Rectal smooth muscle tissue (tissue), 1 donor: ENCODE measurements at regions not wholly inside any gene's neighbourhood (a gene's known extent, or its start where the extent isn't known, plus 50 kb on each side); places are given as distances from the start of the nearest gene placed in this dataset.
A peak's percentile ranks its signal among the peaks of the same experiment; 100 is the strongest.

Experiments used
- H3K27ac ChIP-seq: one replicate; pipeline ENCODE4 v1.7.0; 2013; ENCODE audit warnings: low read depth, low read length, inconsistent platforms
- H3K27me3 ChIP-seq: one replicate; pipeline ENCODE4 v1.7.0; 2013; ENCODE audit warnings: low read length; ENCODE audit not compliant: control insufficient read depth, insufficient read depth
- H3K36me3 ChIP-seq: one replicate; pipeline ENCODE4 v1.7.0; 2013; ENCODE audit warnings: low read length; ENCODE audit not compliant: control insufficient read depth, insufficient read depth
- H3K4me1 ChIP-seq: one replicate; pipeline ENCODE4 v1.7.0; 2013; ENCODE audit warnings: low read length; ENCODE audit not compliant: control insufficient read depth, insufficient read depth
- H3K4me3 ChIP-seq: one replicate; pipeline ENCODE4 v1.7.0; 2013; ENCODE audit warnings: low read length
- H3K9ac ChIP-seq: one replicate; pipeline ENCODE4 v1.7.0; 2013; ENCODE audit warnings: low read length

DNA sequence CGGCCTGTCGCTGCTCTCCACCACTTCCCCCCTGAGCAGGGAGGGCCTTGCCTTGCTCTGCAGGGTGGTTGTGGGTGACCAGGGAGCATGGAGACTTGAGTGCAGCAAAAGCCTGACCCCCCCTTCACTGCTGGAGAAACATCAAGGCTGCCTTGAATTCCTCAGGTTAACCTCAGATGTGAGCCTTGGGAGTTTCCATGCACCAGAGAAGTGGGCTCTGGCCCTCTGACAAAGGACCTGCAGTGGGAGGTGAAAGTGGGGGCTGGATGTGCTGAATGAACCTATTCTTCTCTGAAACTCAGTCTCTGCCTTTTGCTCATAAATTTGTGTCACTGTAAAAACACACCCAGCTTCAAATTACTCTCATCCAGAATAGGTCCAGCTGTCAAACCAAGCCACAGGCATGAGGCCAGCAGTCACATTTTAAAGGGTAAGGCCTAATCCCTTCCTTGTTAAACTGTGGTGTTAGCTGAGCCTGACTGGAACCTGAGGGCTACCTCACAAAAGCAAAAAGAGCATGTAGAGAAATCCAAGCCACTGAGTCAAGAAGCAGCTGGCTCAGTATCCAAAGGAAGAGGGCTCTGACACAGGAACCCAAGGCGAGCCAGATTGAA is 356.8 kb downstream of the CCSER2 start:
- no peaks in the 10 kb centered on the region for H3K4me1 ChIP-seq
- H3K36me3 ChIP-seq = no peaks in the 10 kb centered on the region
- no peak overlapping the region for H3K27ac ChIP-seq
- no peak overlapping the region for H3K4me3 ChIP-seq
- H3K27me3 ChIP-seq = no peaks in the 10 kb centered on the region
- H3K9ac ChIP-seq = no peak overlapping the region

DNA sequence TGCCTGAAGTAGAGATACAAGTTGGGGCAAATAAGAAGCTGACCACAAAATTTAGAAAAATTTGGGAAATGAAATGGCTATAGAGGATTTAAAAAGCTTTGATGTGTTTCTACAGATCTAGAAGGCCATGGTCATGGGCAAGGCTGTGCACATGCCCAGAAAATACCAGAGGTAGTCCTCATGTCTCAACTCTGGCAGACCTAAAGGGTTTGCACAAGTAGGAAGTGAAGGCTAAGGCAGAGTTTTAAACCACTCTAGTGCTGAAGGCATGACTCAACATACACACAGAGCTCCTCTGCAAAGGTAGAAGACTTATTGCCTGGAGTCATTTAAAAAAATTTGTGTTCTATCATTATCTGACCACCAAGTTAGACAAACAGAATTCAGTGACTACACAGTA is 364.6 kb downstream of the CCSER2 start:
- Histone ChIP-seq H3K4me1 (no peaks in the 10 kb centered on the region), H3K27ac (no peak overlapping the region), H3K27me3 (no peaks in the 10 kb centered on the region)

DNA sequence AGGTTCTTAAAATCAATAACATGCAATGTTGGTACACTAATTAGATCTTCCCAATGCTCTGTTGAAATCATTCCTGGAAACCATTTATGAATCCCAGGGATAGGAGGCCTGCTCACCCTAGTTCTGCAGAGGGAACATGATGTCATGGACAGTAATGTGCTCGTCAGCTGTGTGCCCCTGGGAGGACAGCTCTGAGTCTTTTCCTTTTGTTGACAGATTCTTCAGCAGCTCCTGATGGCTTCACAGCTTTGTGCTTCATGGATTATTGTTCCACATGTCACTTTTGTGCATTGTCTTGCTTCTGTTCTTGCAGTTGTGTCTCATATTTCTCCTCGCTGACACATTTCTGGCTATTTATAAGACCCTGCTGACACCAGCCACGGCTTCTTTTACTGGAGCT is 367.5 kb downstream of the CCSER2 start:
- H3K4me1 ChIP-seq = no peaks in the 10 kb centered on the region
- no peak overlapping the region for H3K27ac ChIP-seq
- no peak overlapping the region for H3K9ac ChIP-seq
- no peaks in the 10 kb centered on the region for H3K36me3 ChIP-seq
- H3K4me3 ChIP-seq = no peak overlapping the region
- no peaks in the 10 kb centered on the region for H3K27me3 ChIP-seq

More for the DNA sequence above, 364.6 kb downstream of the CCSER2 start:
- no peaks in the 10 kb centered on the region for H3K36me3 ChIP-seq
- H3K4me3 ChIP-seq = no peak overlapping the region
- H3K9ac ChIP-seq = no peak overlapping the region

DNA sequence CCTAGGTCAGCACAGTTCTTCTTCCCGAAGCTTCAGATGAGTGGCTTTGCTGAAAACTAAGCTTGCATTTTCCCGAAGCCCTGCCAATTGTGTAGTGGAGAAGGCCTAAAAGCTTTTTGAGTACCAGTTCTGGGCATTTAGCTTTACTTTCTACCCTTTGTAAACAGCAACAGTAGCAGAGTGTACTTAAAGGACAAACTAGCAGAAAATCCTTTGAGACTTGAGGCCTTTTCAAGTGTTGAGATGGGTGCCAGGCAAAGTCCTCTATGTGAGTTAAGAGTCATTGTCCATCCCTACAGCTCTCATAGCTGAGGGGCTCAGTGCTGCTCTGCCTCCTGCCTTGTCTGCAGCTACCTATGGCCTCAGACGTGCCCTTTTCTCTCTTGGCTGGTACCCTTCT is 368.2 kb downstream of the CCSER2 start:
- no peaks in the 10 kb centered on the region for H3K4me1 ChIP-seq
- no peak overlapping the region for H3K4me3 ChIP-seq
- no peaks in the 10 kb centered on the region for H3K27me3 ChIP-seq
- no peak overlapping the region for H3K9ac ChIP-seq
- H3K36me3 ChIP-seq = no peaks in the 10 kb centered on the region
- H3K27ac ChIP-seq = no peak overlapping the region

DNA sequence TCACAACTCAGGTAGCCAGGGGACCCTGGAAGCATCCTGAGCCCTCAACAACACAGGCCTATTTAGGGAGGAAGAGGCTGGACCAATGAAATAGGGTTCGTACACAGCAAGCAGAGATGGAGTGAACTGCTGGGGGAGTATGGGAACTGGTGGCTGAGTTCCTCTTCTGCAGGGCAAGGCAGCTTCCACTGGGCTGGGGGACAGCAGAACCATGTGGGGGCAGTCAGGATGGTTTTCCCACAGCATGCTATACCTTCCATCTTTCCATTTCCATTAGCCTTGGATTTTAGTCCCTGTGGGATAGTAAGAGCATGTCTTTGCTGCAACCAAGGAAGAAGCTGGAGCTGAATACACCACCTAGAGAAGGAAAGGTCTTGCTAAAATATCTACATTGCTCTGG is 370.6 kb downstream of the CCSER2 start:
- H3K9ac ChIP-seq = no peak overlapping the region
- no peaks in the 10 kb centered on the region for H3K27me3 ChIP-seq
- no peak overlapping the region for H3K4me3 ChIP-seq
- no peak overlapping the region for H3K27ac ChIP-seq
- H3K4me1 ChIP-seq = no peaks in the 10 kb centered on the region
- no peaks in the 10 kb centered on the region for H3K36me3 ChIP-seq

DNA sequence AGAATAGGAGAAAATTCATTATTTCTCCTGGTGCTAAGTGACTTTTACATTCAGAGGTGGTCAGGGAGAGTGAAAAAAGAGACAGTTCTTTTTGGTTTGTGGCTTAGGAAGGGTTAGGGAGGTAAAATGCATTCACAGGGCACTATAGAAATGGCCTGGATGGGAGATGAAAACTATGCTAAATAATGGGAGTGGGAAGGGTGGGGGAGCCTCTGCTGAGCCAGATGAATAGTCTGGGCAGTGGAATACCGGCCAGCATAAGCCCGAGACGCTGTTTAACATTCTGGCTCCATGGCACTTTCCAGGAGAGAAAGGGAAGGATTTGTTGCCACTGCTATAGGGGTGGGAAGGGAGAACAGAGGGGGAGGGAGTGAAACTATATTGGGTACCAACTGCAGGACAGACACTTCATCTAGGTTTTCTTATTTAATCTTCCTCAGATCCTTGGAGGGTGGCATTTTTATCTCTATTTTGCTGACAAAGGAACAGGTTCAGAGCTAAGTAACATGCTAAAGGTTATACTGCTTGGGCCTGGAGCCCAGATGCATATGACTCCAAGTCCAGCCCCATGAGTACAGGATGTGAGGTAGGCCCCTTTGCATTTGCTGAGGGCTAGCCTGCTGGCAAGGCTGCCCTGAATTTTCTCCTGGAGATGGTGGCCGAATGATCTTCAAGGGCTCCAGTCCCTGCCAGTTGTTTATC is 372.4 kb downstream of the CCSER2 start:
- Histone ChIP-seq H3K27ac (no peak overlapping the region), H3K4me1 (peaks cover 3% of the 10 kb centered on the region), H3K4me3 (no peak overlapping the region), H3K27me3 (no peaks in the 10 kb centered on the region), H3K9ac (no peak overlapping the region), H3K36me3 (no peaks in the 10 kb centered on the region)

DNA sequence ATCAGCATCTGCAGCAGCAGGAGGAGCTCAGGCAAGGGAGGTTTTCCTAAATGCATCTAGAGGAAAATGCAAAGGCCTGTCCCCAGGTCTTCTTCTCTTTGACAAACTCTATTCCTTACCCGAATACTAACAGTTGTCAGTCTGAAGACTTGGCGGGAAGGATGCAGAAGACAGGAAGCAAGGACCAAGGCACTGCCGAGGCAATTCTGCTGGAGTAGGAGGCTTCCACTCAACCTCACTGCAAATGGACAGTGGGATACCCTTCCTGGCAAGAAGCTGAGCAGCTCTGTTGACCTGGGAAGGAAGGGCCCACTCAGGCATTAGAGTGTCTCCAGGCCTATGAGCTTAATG is 373.0 kb downstream of the CCSER2 start:
- Histone ChIP-seq H3K27ac (no peak overlapping the region), H3K4me1 (peaks cover 4% of the 10 kb centered on the region), H3K36me3 (no peaks in the 10 kb centered on the region), H3K9ac (no peak overlapping the region), H3K4me3 (no peak overlapping the region), H3K27me3 (no peaks in the 10 kb centered on the region)

DNA sequence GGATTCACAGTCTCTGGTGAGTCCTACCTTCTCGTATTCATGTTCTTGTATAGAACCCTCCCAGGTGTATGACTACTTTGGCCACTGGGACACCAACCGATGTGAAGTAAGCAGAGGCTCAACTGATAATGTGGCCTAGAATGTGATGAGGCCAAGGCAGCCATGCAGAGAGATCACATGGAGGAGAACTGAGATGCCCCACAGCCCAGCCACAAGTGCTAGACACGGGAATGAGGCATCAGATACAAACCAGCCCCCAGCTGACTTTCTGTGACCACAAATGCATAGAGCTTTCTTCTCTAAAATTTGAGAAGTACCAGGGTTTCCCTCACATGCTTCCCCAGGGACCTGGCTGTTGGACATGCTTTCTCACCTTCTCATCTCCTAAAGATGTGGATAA is 375.7 kb downstream of the CCSER2 start:
- no peaks in the 10 kb centered on the region for H3K36me3 ChIP-seq
- no peak overlapping the region for H3K4me3 ChIP-seq
- H3K9ac ChIP-seq = no peak overlapping the region
- peaks cover 17% of the 10 kb centered on the region for H3K4me1 ChIP-seq
- no peaks in the 10 kb centered on the region for H3K27me3 ChIP-seq
- H3K27ac ChIP-seq = no peak overlapping the region

DNA sequence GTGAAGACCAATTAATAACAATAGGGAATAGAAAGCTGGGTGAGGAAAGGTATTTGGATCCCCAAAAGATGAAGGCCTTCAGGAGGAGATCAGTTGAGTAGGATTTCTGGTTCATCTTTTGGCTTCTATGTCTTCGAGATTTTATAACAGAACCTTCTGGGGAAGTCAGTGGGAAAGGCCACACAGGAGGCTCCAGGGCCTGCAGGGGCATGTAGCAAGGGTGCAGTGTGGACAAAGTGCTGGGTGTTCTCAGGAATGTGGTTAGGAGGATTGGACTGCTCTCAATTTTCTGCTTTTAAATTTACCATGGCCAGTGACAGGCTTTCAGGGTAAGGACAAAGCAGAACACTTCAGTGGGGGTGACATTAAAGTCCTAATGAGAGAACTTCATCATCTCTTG is 378.0 kb downstream of the CCSER2 start:
- Histone ChIP-seq H3K4me3 (no peak overlapping the region), H3K36me3 (no peaks in the 10 kb centered on the region), H3K27me3 (no peaks in the 10 kb centered on the region), H3K4me1 (peaks cover 17% of the 10 kb centered on the region), H3K27ac (peak overlapping the region; percentile 81), H3K9ac (no peak overlapping the region)

DNA sequence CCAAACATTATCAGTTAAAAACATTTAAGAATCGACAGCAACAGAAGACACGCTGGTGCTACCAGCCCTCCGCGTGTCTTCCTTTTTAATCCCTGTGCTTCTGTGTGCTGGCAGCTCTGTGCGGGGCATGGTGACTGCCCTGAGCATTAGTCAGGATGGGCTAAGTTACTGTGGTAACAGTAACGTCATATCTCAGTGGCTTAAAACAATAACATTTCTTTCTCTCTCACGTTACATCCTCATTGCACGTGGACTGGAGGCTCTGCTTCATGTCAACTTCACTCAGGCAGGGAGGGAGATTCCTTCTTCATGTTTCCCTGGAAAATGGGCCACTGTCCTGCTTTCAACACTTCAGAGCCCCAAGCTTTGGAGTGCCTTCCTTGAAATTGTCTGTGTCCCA is 378.5 kb downstream of the CCSER2 start:
- Histone ChIP-seq H3K4me3 (no peak overlapping the region), H3K27me3 (no peaks in the 10 kb centered on the region), H3K27ac (peak overlapping the region; percentile 81), H3K36me3 (no peaks in the 10 kb centered on the region), H3K4me1 (peaks cover 17% of the 10 kb centered on the region), H3K9ac (no peak overlapping the region)

DNA sequence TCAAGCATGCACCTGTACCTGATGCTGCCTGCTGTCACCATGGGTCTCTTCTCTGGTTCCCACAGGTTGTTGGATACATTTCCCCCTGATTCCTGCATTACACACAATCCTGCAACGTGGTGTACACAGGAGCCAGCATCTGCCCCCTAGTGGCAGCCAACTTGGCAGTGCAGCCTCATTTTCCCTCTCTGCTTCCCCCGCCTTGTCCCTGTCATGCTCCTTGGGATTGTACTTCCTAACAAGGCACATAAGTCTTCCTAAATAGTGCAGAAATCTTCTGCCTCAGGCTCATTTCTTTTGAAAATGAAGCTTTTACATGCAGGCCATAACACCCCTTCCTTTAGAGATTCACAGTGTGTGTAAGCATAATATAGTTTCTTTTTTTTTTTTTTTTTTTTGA is 387.5 kb downstream of the CCSER2 start:
- Histone ChIP-seq H3K4me3 (no peak overlapping the region), H3K36me3 (no peaks in the 10 kb centered on the region), H3K9ac (no peak overlapping the region), H3K27ac (no peak overlapping the region), H3K27me3 (no peaks in the 10 kb centered on the region), H3K4me1 (no peaks in the 10 kb centered on the region)

DNA sequence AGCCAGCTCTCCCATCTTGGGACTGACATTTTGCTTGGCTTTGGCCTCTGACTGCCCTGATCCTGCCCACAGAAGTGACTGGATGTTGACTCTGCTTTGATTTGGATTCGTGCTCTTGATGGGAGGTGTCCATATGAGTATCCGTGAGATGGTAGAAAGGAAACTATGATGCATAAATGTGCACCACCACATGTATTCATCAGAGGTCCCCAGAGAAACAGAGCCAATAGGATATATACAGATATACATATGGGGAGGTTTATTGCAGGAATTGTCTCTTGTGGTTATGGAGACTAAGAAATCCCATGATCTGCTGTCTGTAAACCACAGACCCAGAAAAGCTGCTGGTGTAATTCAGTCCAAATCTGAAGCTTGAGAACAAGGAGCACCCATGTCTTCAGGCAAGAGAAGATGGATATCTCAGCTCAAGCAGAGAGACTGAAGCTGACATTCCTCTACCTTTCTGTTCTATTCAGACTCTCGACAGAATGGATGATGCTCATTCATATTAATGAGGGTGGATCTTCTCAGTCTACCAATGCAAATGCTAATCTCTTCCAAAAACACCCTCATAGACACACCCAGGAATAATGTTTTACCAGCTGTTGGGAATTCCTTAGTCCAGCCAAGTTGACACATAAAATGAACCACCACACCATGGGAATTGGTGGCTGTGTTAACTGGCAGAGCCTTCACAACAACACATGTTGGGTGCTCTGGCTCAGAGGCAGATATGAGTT is 390.7 kb downstream of the CCSER2 start:
- no peaks in the 10 kb centered on the region for H3K36me3 ChIP-seq
- no peaks in the 10 kb centered on the region for H3K27me3 ChIP-seq
- H3K4me3 ChIP-seq = no peak overlapping the region
- H3K9ac ChIP-seq = no peak overlapping the region
- no peaks in the 10 kb centered on the region for H3K4me1 ChIP-seq
- no peak overlapping the region for H3K27ac ChIP-seq

DNA sequence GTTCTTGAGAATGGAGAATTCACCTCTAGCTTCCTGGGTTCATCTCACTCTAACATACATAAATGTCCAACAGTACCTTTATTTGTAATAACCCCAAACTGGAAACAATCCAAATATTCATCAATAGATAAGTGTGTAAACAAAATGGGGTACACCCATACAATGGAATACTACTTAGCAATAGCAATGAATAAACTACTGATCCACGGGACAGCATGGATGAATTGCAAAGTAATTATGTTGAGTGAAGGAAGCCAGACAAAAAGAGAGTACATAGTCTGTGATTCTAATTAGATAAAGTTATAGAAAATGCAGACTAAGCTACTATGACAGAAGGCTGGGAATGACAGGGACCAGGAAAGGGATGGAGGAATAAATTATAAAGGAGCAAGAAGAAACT is 391.3 kb downstream of the CCSER2 start:
- Histone ChIP-seq H3K27me3 (no peaks in the 10 kb centered on the region), H3K36me3 (no peaks in the 10 kb centered on the region), H3K27ac (no peak overlapping the region)

More for the DNA sequence above, 391.3 kb downstream of the CCSER2 start:
- H3K4me3 ChIP-seq = no peak overlapping the region
- no peaks in the 10 kb centered on the region for H3K4me1 ChIP-seq
- H3K9ac ChIP-seq = no peak overlapping the region
